Keratinocyte (primary cell): ENCODE measurements at regions not wholly inside any gene's neighbourhood (a gene's known extent, or its start where the extent isn't known, plus 50 kb on each side); places are given as distances from the start of the nearest gene placed in this dataset.
"Not testable (repeated sequence)": the region's sequence is repeated elsewhere in the genome, so short reads cannot be mapped to it uniquely, and the experiment has no call there.

Experiments used
- CTCF ChIP-seq, 3 experiments: IDR thresholded peaks in 1 of 3; conservative IDR thresholded peaks in 1 of 3; optimal IDR thresholded peaks in 1 of 3; 2 replicates in 2 of 3; 3 replicates in 1 of 3; pipeline versions ENCODE3 to v1.5.1; 2011; ENCODE audit warnings: low read length in 3 of 3, mild to moderate bottlenecking in 3 of 3, moderate library complexity in 2 of 3, control low read depth in 1 of 3, inconsistent platforms in 1 of 3; ENCODE audit not compliant: insufficient read depth in 2 of 3; ENCODE audit errors: extremely low read depth in 1 of 3
- EZH2 ChIP-seq: IDR thresholded peaks from one replicate; pipeline ENCODE4 v1.6.1; 2012; ENCODE audit warnings: inconsistent platforms, mild to moderate bottlenecking, low read length, moderate library complexity

GRCh38 chr1:146287881-146288280, 59.1 kb upstream of the NOTCH2NLA start:
- not testable (repeated sequence) for TF ChIP-seq CTCF (optimal IDR thresholded peaks at IDR 0.05 in 1 of 3, IDR thresholded peaks at IDR 0.05 in 1 of 3, conservative IDR thresholded peaks at IDR 0.05 in 1 of 3; ENCODE audit: extremely low read depth in 1 of 3, insufficient read depth in 2 of 3, low read length in 3 of 3); EZH2
